DOHH2 (cell line): ENCODE measurements at regions not wholly inside any gene's neighbourhood (a gene's known extent, or its start where the extent isn't known, plus 50 kb on each side); places are given as distances from the start of the nearest gene placed in this dataset.

Source experiments
- EZH2phosphoT487 ChIP-seq: fragments of 200-600 bp; sonication (generic); IDR thresholded peaks from 2 replicates; pipeline ENCODE4 v1.6.1; 2017; ENCODE audit warnings: borderline replicate concordance, mild to moderate bottlenecking, antibody characterized with exemption, low read length, moderate library complexity, mixed read lengths
- TF ChIP-seq, protein P1 (sequence below): fragments of 200-600 bp; sonication (generic); IDR thresholded peaks from one replicate; pipeline ENCODE4 v1.5.1; 2014; ENCODE audit warnings: antibody characterized with exemption, mild to moderate bottlenecking, low read depth, low read length; ENCODE audit not compliant: poor library complexity, severe bottlenecking

DNA sequence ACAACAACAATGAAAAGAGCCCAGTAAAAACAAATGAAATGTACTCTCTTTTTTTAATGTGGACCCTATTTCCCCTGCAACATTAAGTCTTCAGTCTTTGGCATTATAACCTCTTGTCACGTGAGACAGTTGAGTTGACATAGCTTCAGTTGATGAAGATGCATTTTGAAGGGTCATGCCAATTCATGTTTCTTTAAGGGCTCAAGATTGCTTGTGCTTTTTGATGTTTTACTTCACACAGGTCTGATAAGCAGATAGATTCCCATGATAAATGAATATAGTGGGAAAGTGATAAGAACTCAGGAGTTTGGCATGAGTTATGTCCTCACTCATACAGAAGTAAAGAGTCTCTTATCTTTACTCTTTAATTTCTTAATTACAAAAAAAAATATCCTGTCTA is 229.4 kb downstream of the SNCAIP start:
- TF ChIP-seq, protein P1, sequence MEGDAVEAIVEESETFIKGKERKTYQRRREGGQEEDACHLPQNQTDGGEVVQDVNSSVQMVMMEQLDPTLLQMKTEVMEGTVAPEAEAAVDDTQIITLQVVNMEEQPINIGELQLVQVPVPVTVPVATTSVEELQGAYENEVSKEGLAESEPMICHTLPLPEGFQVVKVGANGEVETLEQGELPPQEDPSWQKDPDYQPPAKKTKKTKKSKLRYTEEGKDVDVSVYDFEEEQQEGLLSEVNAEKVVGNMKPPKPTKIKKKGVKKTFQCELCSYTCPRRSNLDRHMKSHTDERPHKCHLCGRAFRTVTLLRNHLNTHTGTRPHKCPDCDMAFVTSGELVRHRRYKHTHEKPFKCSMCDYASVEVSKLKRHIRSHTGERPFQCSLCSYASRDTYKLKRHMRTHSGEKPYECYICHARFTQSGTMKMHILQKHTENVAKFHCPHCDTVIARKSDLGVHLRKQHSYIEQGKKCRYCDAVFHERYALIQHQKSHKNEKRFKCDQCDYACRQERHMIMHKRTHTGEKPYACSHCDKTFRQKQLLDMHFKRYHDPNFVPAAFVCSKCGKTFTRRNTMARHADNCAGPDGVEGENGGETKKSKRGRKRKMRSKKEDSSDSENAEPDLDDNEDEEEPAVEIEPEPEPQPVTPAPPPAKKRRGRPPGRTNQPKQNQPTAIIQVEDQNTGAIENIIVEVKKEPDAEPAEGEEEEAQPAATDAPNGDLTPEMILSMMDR = no peak
- TF ChIP-seq EZH2phosphoT487 = no peak
